Suprapubic skin (tissue), 4 donors: ENCODE measurements at regions not wholly inside any gene's neighbourhood (a gene's known extent, or its start where the extent isn't known, plus 50 kb on each side); places are given as distances from the start of the nearest gene placed in this dataset.

ENCODE experiments used
- DNase-seq, 2 donors: peaks; one replicate each; pipeline ENCODE4 v3.0.0-alpha.2; 2019; ENCODE audit warnings: low spot score in 2 of 2
- H3K27ac ChIP-seq: fragments of 200-600 bp; sonication (generic); one replicate; pipeline ENCODE4 v1.5.1; 2019
- H3K27me3 ChIP-seq: fragments of 200-600 bp; sonication (generic); one replicate; pipeline ENCODE4 v1.5.1; 2019
- H3K36me3 ChIP-seq: fragments of 200-600 bp; sonication (generic); one replicate; pipeline ENCODE4 v1.5.1; 2019
- H3K4me1 ChIP-seq: fragments of 200-600 bp; sonication (generic); one replicate; pipeline ENCODE4 v1.5.1; 2019
- H3K4me3 ChIP-seq: fragments of 200-600 bp; sonication (generic); one replicate; pipeline ENCODE4 v1.5.1; 2019; ENCODE audit warnings: mild to moderate bottlenecking
- H3K9me3 ChIP-seq: fragments of 200-600 bp; sonication (generic); one replicate; pipeline ENCODE4 v1.5.1; 2019
- CTCF ChIP-seq, 2 donors: fragments of 200-600 bp in 1 of 2; fragments of 450-650 bp in 1 of 2; sonication (generic) in 1 of 2; IDR thresholded peaks; one replicate each; pipeline ENCODE4 v1.5.1; 2016 to 2019; ENCODE audit warnings: antibody characterized with exemption in 2 of 2, mild to moderate bottlenecking in 1 of 2, moderate library complexity in 1 of 2
- EP300 ChIP-seq: sonication (generic); formaldehyde crosslinking; IDR thresholded peaks from one replicate; pipeline ENCODE4 v1.6.1; 2017; ENCODE audit warnings: antibody characterized with exemption
- POLR2A ChIP-seq, 2 donors: fragments of 450-650 bp; IDR thresholded peaks; one replicate each; pipeline ENCODE4 v1.6.1; 2017; ENCODE audit warnings: antibody characterized with exemption in 2 of 2, mild to moderate bottlenecking in 2 of 2, moderate library complexity in 2 of 2
- POLR2AphosphoS5 ChIP-seq, 3 donors: sonication (generic); formaldehyde crosslinking; IDR thresholded peaks; one replicate each; pipeline ENCODE4 v1.6.1; 2017; ENCODE audit warnings: antibody characterized with exemption in 3 of 3
- WGBS: methylation state at CpG from one replicate; pipeline ENCODE4 v1.1.5; 2018; 5-methylcytosine and 5-hydroxymethylcytosine counted together

DNA sequence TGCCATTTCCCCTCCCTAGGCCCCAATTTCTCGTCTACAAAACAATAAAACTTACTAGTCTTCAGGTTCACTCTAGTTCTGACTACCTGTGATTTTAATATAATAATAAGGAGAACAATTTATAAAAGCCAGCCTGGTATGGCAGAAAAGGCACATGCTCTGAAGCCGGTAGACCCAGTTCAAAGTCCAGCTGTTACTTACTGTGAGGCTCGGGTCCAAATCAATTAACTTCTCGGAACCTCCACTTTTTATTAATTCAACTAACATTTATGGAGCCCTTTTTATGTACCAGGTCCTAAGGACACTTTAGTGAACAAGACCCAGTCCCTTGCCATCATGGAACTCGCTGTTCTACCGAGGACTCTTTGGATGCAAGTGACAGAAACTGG is 53.8 kb upstream of the SMAD3 start:
- 87% methylated on average over 6 of the region's 6 CpGs for WGBS
- no peaks in the 10 kb centered on the region for H3K36me3 ChIP-seq
- no peaks in the 10 kb centered on the region for H3K9me3 ChIP-seq
- no peak overlapping the region for H3K27ac ChIP-seq
- H3K27me3 ChIP-seq, result no peaks in the 10 kb centered on the region
- DNase-seq, result no peak
- TF ChIP-seq POLR2A (IDR thresholded peaks at IDR 0.05) (no peak), EP300 (no peak), CTCF (IDR thresholded peaks at IDR 0.05) (no peak), POLR2AphosphoS5 (IDR thresholded peaks at IDR 0.05) (no peak)
- H3K4me1 ChIP-seq, result peaks cover 4% of the 10 kb centered on the region
- no peak overlapping the region for H3K4me3 ChIP-seq

DNA sequence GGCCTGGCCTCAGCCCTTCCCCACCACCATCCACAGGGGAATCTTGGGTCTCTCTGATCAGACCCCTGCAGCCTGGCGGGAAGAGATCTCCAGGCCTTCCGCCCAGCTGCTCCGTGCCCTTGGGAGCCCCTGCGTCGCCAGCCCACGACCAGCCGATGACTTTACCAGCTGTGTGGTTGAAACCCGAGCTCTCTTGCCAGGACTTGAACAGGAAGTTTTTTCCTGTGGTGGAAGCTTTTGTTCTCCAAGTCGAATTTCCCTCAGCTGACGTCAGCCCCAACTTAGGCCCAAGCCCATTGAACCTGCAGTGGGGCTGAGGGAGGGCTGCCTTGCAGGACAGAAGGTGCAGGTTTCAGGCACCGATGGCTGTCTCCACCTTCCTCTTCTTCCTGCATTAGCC is 51.7 kb upstream of the SMAD3 start:
- Histone ChIP-seq H3K4me1 (peaks cover 4% of the 10 kb centered on the region), H3K36me3 (no peaks in the 10 kb centered on the region), H3K27ac (no peak overlapping the region), H3K27me3 (no peaks in the 10 kb centered on the region), H3K9me3 (no peaks in the 10 kb centered on the region), H3K4me3 (no peak overlapping the region)
- no peak for DNase-seq
- WGBS, result 69% methylated on average over 3 of the region's 11 CpGs
- no peak for TF ChIP-seq POLR2A (IDR thresholded peaks at IDR 0.05)
- TF ChIP-seq POLR2AphosphoS5 (IDR thresholded peaks at IDR 0.05), result no peak
- TF ChIP-seq CTCF (IDR thresholded peaks at IDR 0.05), result no peak
- TF ChIP-seq EP300, result no peak
